OCI-LY7 (cell line): ENCODE measurements at regions not wholly inside any gene's neighbourhood (a gene's known extent, or its start where the extent isn't known, plus 50 kb on each side); places are given as distances from the start of the nearest gene placed in this dataset.

Source experiments
- BruUV-seq: library from RNA; stranded (reverse); fragments of 400-500 nt; replicated peaks from 2 replicates; lab custom pipeline; 2021; lab: Mats Ljungman, UMichigan
- CTCF ChIA-PET: fragments of 300-600 bp; sonication (Branson Sonifier 250); formaldehyde crosslinking; loops from one replicate; lab custom pipeline; 2022; ENCODE audit warnings: antibody characterized with exemption; ENCODE audit not compliant: unreplicated experiment; lab: Charles Lee
- POLR2A ChIA-PET: fragments of 300-600 bp; sonication (Branson Sonifier 250); formaldehyde crosslinking; loops from one replicate; lab custom pipeline; 2022; ENCODE audit warnings: antibody characterized with exemption; lab: Charles Lee
- DNase-seq: peaks from one replicate; pipeline ENCODE4 v3.0.0-alpha.2; 2015; ENCODE audit warnings: low spot score
- H2AFZ ChIP-seq: fragments of 200-600 bp; sonication (generic), shearing (Covaris generic); 2 replicates; pipeline ENCODE4 v1.6.1; 2014; ENCODE audit warnings: mild to moderate bottlenecking, antibody characterized with exemption, low read length, moderate library complexity
- H3K27ac ChIP-seq: fragments of 200-600 bp; sonication (generic); 2 replicates; pipeline ENCODE4 v1.5.1; 2014; ENCODE audit warnings: mixed run types, low read depth, mild to moderate bottlenecking, moderate library complexity, low read length, inconsistent platforms; ENCODE audit not compliant: poor library complexity, severe bottlenecking
- H3K36me3 ChIP-seq: fragments of 200-600 bp; sonication (generic); 2 replicates; pipeline ENCODE4 v1.6.1; 2014; ENCODE audit warnings: mild to moderate bottlenecking, antibody characterized with exemption, low read length, moderate library complexity, mixed read lengths; ENCODE audit not compliant: insufficient read depth
- H3K4me1 ChIP-seq: fragments of 200-600 bp; sonication (generic); 2 replicates; pipeline ENCODE4 v1.5.1; 2014; ENCODE audit warnings: mild to moderate bottlenecking, low read length; ENCODE audit not compliant: insufficient read depth, poor library complexity, severe bottlenecking
- H3K4me2 ChIP-seq: fragments of 200-600 bp; sonication (generic); 2 replicates; pipeline ENCODE4 v1.6.1; 2014; ENCODE audit warnings: mild to moderate bottlenecking, low read length
- H3K4me3 ChIP-seq: fragments of 200-600 bp; sonication (generic); 2 replicates; pipeline ENCODE4 v1.5.1; 2014; ENCODE audit warnings: mild to moderate bottlenecking, low read depth, low read length; ENCODE audit not compliant: poor library complexity, severe bottlenecking
- H3K79me2 ChIP-seq: fragments of 200-600 bp; sonication (generic); 2 replicates; pipeline ENCODE4 v1.6.1; 2016; ENCODE audit warnings: low read depth, mild to moderate bottlenecking, low read length, moderate library complexity, mixed read lengths; ENCODE audit not compliant: insufficient read depth
- H3K9me2 ChIP-seq: fragments of 200-600 bp; sonication (generic); 2 replicates; pipeline ENCODE4 v1.6.1; 2016; ENCODE audit warnings: mild to moderate bottlenecking, low read length, mixed read lengths; ENCODE audit not compliant: insufficient read depth
- H3K9me3 ChIP-seq: fragments of 200-600 bp; sonication (generic); 2 replicates; pipeline ENCODE4 v1.6.1; 2014; ENCODE audit warnings: mild to moderate bottlenecking, mixed run types, low read length, mixed read lengths
- H4K20me1 ChIP-seq: fragments of 200-600 bp; sonication (generic); 2 replicates; pipeline ENCODE4 v1.6.1; 2014; ENCODE audit warnings: mild to moderate bottlenecking, antibody characterized with exemption, low read length, moderate library complexity, mixed read lengths; ENCODE audit not compliant: insufficient read depth
- EZH2phosphoT487 ChIP-seq: fragments of 200-600 bp; sonication (generic); IDR thresholded peaks from 2 replicates; pipeline ENCODE4 v1.6.1; 2018; ENCODE audit warnings: low read depth, borderline replicate concordance, mild to moderate bottlenecking, mixed run types, antibody characterized with exemption, low read length, moderate library complexity, mixed read lengths
- intact Hi-C: fragments of 100-400 bp; cut with micrococcal nuclease; formaldehyde crosslinking; loops from one replicate; pipeline ENCODE4 v1.10.0; 2022; ENCODE audit not compliant: unreplicated experiment
- TF ChIP-seq, protein P1 (sequence below): fragments of 200-600 bp; sonication (generic); conservative IDR thresholded peaks from 2 replicates; pipeline ENCODE4 v1.5.1; 2014; ENCODE audit warnings: mild to moderate bottlenecking, antibody characterized with exemption, low read length, moderate library complexity, mixed read lengths

DNA sequence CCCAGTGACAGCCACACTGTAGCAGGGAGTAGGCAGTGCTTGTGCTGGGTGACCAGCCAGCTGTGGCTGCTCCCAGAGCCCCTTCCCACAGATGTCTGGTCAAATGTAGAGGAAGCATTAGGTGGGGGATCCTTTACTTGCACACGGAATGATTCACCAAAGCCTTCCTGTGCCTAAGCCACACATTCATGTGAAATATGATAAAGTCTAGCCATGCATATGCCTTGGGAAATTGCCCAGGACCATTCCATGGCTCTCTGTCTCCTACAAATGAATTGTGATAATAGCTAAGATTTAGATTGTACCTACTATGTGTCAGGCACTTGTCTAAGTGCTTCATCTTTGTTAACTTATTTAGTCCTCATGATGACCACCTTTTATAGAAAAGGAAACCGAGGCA, 217.5 kb upstream of the E2F8 start:
- H3K4me2 ChIP-seq = no peak overlapping the region
- H4K20me1 ChIP-seq = no peaks in the 10 kb centered on the region
- H3K9me2 ChIP-seq = no peaks in the 10 kb centered on the region
- H3K79me2 ChIP-seq = no peaks in the 10 kb centered on the region
- intact Hi-C loops = no loop called here
- no TSS peak for BruUV-seq
- H3K4me1 ChIP-seq = peaks cover 10% of the 10 kb centered on the region
- no peak overlapping the region for H3K4me3 ChIP-seq
- H3K36me3 ChIP-seq = no peaks in the 10 kb centered on the region
- no peaks in the 10 kb centered on the region for H3K9me3 ChIP-seq
- no peak overlapping the region for H2AFZ ChIP-seq
- ChIA-PET POLR2A (interaction anchor here (0.6 to 1.0 kb wide), 2 partner anchors 12 to 129 kb away, joined by 3 to 5 read pairs; no protein-coding TSS in a partner anchor), CTCF (no interaction called here)
- no peak overlapping the region for H3K27ac ChIP-seq
- DNase-seq = no peak
- TF ChIP-seq, protein P1, sequence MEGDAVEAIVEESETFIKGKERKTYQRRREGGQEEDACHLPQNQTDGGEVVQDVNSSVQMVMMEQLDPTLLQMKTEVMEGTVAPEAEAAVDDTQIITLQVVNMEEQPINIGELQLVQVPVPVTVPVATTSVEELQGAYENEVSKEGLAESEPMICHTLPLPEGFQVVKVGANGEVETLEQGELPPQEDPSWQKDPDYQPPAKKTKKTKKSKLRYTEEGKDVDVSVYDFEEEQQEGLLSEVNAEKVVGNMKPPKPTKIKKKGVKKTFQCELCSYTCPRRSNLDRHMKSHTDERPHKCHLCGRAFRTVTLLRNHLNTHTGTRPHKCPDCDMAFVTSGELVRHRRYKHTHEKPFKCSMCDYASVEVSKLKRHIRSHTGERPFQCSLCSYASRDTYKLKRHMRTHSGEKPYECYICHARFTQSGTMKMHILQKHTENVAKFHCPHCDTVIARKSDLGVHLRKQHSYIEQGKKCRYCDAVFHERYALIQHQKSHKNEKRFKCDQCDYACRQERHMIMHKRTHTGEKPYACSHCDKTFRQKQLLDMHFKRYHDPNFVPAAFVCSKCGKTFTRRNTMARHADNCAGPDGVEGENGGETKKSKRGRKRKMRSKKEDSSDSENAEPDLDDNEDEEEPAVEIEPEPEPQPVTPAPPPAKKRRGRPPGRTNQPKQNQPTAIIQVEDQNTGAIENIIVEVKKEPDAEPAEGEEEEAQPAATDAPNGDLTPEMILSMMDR = no peak
- no peak for TF ChIP-seq EZH2phosphoT487

DNA sequence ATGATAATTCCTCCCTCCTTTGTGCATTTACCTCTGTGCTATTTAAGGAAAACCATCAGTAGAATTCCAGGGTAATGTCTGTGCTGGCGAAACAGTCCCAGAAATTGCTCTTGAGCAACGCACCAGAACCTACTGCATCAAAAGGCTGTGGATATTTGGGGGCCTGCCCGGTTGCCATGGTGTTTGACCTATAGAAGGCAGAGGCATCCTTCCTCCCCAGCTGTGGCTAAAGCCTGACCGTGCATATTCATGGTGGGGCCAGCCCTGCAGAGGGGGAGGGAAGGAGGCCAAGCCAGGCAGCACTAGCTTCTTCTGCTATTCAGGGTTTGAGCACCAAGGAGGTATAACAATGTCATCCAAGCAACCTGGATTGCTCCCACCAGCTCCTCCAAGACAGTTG, 215.0 kb upstream of the E2F8 start:
- intact Hi-C loops = no loop called here
- H3K27ac ChIP-seq = no peak overlapping the region
- no peaks in the 10 kb centered on the region for H3K9me3 ChIP-seq
- no peak overlapping the region for H3K4me2 ChIP-seq
- BruUV-seq = no TSS peak
- CTCF ChIA-PET = no interaction called here
- TF ChIP-seq, protein P1 = no peak
- TF ChIP-seq EZH2phosphoT487 = no peak
- peaks cover 14% of the 10 kb centered on the region for H3K4me1 ChIP-seq
- H3K36me3 ChIP-seq = no peaks in the 10 kb centered on the region
- DNase-seq = no peak
- H3K79me2 ChIP-seq = no peaks in the 10 kb centered on the region
- no peaks in the 10 kb centered on the region for H3K9me2 ChIP-seq
- POLR2A ChIA-PET = interaction anchor here (0.9 to 1.1 kb wide), 2 partner anchors 13 to 212 kb away, joined by 3 read pairs; no protein-coding TSS in a partner anchor
- no peak overlapping the region for H3K4me3 ChIP-seq
- H4K20me1 ChIP-seq = no peaks in the 10 kb centered on the region
- H2AFZ ChIP-seq = no peak overlapping the region

DNA sequence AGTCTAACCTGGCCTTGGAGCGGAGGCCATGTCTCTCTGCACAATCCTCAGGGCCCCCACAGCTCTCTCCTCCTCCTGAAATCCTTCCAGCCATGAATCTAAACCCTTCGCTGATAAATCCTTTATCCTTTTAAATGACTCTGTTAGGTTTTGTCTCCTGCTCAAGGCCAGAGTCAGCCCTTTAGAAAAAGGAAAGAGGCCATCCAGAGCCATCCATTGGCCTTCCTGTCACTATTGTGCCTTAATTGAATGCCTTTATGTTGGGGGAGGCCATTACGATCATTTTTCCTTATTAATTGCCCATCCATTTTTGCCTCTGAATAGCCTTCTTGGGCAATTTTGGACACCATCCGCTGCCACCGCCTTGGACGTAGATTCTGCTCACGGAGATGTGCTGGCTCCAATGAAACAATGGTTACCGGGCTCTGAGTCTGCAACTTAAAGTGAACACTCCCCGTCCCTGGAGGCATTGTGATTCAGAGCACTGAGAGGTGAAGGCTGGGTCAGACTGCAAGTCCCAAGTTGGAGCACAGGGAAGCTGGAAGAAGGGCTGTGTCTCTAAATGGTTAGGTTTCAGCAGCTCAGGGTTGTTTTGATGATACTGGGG, 213.0 kb upstream of the E2F8 start:
- ChIA-PET POLR2A (interaction anchor here (0.9 kb wide), 1 partner anchor 21 kb away, joined by 4 read pairs; no protein-coding TSS in a partner anchor), CTCF (no interaction called here)
- no peaks in the 10 kb centered on the region for H3K36me3 ChIP-seq
- no peaks in the 10 kb centered on the region for H3K79me2 ChIP-seq
- no peak overlapping the region for H3K4me3 ChIP-seq
- H3K9me2 ChIP-seq = no peaks in the 10 kb centered on the region
- no peak overlapping the region for H2AFZ ChIP-seq
- no peak overlapping the region for H3K4me2 ChIP-seq
- peaks cover 26% of the 10 kb centered on the region for H3K4me1 ChIP-seq
- no TSS peak for BruUV-seq
- intact Hi-C loops = no loop called here
- H3K9me3 ChIP-seq = no peaks in the 10 kb centered on the region
- TF ChIP-seq, protein P1 = no peak
- no peak for TF ChIP-seq EZH2phosphoT487
- H4K20me1 ChIP-seq = no peaks in the 10 kb centered on the region
- DNase-seq = no peak
- no peak overlapping the region for H3K27ac ChIP-seq
